ENCODE measurements at regions not wholly inside any gene's neighbourhood (a gene's known extent, or its start where the extent isn't known, plus 50 kb on each side); places are given as distances from the start of the nearest gene placed in this dataset.

DNA sequence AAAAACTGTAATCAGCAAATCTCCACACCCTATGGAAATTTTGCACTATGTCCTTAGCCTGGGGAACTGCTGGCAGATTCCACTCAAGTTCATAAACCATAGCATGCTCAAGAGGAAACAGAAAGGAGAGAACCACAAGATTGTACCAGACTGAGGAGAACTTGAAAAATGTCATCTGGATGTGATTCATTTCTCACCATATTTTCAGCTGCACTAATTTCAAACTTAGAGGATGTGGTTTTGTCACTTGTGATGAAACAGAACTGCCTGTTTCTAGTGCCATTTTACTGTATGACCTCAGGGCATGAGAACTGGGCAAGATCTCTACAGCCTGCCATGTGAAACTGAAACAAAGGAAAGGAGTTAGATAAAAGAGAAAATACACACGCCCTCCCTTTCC lies 1493.1 kb upstream of the FLRT2 start:
- DNase-seq (ENCODE audit: low read depth) = peak; percentile 67

DNA sequence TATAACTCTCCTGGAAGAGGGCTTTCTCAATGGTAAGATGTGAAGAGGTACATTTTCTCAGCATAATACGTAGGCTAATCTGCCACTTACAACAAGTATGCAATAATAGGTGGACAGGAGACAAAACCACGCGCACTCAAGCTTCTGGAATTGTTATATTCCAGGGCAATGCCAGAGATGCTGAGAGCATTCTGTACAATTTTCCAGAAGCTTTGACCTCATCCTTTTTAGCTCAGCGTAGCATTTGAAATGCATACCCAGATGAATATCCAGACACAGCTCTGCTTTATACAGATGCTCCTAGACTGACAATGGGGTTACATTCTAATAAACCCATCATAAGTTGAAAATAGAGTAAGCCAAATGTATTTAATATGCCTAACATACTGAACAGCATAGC lies 1492.4 kb upstream of the FLRT2 start:
- no peak overlapping the region for H3K4me3 ChIP-seq (replicated peaks; ENCODE audit: low read depth, low read length)
- no peak for DNase-seq (ENCODE audit: low read depth)
- TF ChIP-seq, protein P1, sequence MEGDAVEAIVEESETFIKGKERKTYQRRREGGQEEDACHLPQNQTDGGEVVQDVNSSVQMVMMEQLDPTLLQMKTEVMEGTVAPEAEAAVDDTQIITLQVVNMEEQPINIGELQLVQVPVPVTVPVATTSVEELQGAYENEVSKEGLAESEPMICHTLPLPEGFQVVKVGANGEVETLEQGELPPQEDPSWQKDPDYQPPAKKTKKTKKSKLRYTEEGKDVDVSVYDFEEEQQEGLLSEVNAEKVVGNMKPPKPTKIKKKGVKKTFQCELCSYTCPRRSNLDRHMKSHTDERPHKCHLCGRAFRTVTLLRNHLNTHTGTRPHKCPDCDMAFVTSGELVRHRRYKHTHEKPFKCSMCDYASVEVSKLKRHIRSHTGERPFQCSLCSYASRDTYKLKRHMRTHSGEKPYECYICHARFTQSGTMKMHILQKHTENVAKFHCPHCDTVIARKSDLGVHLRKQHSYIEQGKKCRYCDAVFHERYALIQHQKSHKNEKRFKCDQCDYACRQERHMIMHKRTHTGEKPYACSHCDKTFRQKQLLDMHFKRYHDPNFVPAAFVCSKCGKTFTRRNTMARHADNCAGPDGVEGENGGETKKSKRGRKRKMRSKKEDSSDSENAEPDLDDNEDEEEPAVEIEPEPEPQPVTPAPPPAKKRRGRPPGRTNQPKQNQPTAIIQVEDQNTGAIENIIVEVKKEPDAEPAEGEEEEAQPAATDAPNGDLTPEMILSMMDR (IDR thresholded peaks at IDR 0.05; ENCODE audit: low read length, missing control alignments) = no peak

More for the DNA sequence above, 1493.1 kb upstream of the FLRT2 start:
- TF ChIP-seq, protein P1 (IDR thresholded peaks at IDR 0.05; ENCODE audit: low read length, missing control alignments) = no peak
- no peak overlapping the region for H3K4me3 ChIP-seq (replicated peaks; ENCODE audit: low read depth, low read length)

DNA sequence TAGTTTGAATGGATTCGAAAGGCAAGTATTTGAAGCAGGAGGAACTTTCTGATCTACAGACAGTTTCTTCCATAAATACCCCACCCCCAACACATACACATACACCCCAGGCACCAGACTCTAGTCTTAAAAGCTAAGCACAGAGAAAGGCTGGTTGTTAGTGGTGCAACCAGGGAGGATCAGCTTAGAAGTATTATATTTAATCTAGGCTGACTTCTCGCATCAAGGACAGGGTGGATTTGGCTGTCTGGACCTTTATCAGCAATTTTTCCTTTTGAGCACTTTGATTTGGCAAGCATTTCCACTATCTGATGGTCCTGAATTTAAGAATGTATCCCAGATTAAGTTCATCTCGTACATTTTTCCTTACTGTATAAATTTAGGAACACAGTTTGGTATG lies 1489.8 kb upstream of the FLRT2 start:
- H3K4me3 ChIP-seq (replicated peaks; ENCODE audit: low read depth, low read length) = no peak overlapping the region
- TF ChIP-seq, protein P1 (IDR thresholded peaks at IDR 0.05; ENCODE audit: low read length, missing control alignments) = no peak

DNA sequence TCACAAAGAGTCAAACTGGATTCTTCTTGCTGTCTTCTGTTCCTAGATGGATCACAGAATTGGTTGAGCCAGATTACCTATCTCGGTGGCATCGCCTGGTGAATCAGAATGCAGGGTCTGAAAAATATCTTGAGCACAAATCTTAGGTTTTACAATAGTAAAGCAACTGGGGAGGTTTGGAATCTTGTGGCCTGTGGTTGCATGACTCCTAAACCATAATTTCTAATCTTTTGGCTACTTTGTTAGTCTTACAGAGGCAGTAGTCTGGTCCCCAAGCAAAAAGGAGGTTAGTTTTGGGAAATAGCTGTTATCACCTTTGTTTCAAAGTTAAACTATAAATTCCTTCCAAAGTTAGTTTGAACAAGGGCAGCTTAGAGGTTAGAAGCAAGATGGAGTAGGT lies 1488.5 kb upstream of the FLRT2 start:
- H3K4me3 ChIP-seq (replicated peaks; ENCODE audit: low read depth, low read length) = no peak overlapping the region
- TF ChIP-seq, protein P1 (IDR thresholded peaks at IDR 0.05; ENCODE audit: low read length, missing control alignments) = no peak
- no peak for DNase-seq (ENCODE audit: low read depth)

More for the DNA sequence above, 1489.8 kb upstream of the FLRT2 start:
- no peak for DNase-seq (ENCODE audit: low read depth)

DNA sequence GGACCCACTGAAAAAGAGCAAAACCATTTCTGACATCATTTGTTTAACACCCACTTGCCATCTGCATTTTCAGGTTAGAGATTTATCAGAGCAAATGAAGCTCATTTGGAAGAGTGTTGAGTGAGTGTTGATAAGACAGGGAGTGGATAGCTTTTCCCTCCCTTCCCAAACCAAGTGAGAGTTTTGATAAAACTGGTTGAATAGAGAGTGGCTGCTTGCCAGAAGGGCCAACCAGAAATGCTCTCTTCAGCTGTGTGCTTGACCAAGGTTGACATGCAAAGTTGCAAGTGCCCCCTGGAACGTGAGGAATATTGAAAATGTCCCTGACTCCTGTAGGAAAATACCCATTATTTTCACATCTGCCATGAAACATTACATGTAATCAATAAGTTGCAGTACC lies 1487.0 kb upstream of the FLRT2 start:
- TF ChIP-seq, protein P1 (IDR thresholded peaks at IDR 0.05; ENCODE audit: low read length, missing control alignments) = no peak
- no peak for DNase-seq (ENCODE audit: low read depth)
- H3K4me3 ChIP-seq (replicated peaks; ENCODE audit: low read depth, low read length) = no peak overlapping the region

DNA sequence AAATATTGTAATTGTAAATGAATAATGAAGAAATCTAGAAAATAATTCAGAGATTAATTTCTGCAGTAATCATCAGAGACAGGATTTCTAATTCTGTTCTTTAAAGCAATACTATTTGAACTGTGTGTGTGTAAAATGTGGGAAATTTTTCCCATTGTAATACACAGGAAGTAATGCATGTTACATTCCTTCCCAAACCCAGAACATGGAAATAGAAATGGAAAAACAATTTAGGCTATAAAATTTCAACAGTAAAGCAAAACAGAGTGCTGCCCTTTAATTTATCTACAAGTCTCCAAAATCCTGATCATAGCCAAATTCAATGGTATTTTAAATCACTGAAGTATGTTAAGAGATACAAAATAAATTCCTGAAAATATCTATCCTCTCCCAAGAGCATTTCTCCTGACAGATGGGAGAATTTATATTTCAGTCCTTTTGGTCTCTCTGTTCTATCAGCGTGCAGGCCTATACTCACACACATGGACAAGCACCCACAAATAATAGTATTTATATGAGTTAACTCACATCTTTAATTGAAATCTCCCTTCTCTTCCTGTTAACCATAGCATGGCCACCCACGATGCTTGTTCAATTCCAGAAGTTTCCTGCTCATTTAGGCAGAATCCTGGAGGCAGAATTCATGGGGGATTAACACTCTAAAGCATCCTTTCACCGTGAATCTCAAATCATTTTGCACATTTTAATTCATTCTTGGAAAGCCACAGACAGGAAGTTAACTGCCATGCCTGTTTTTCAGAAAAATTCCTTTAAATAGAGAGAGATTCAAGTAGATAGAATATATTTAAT lies 1465.4 kb upstream of the FLRT2 start:
- DNase-seq (ENCODE audit: low read depth) = peak; percentile 8
- H3K4me3 ChIP-seq (replicated peaks; ENCODE audit: low read depth, low read length) = no peak overlapping the region
- TF ChIP-seq, protein P1 (IDR thresholded peaks at IDR 0.05; ENCODE audit: low read length, missing control alignments) = no peak

DNA sequence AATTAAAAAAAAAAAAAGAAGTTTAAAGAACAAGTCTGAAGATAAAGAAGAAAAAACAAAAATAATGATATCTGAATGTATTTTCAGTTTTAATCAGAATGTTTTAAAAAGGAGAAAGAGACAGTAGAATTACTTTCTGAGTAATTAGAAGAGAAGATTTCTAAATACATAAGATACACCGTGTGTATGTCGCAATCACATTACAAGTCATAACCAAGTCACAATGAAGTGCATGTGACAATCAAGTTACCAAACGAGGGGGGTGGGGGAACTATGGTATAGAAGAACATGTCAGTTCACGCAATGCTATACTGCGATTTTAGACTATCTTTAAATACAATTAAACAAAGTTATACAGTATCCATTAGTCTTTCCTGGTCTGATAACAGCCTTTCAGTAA lies 1464.1 kb upstream of the FLRT2 start:
- TF ChIP-seq, protein P1 (IDR thresholded peaks at IDR 0.05; ENCODE audit: low read length, missing control alignments) = no peak
- no peak for DNase-seq (ENCODE audit: low read depth)
- no peak overlapping the region for H3K4me3 ChIP-seq (replicated peaks; ENCODE audit: low read depth, low read length)

All from fibroblast of pulmonary artery (primary cell).